K562 (cell line): ENCODE measurements at regions not wholly inside any gene's neighbourhood (a gene's known extent, or its start where the extent isn't known, plus 50 kb on each side); places are given as distances from the start of the nearest gene placed in this dataset.

Source experiments
- ATAC-seq: fragments of 200-7000 bp; cut with Tn5 transposase; 3 replicates; pipeline ENCODE4 v1.9.1; 2020; ENCODE audit warnings: moderate library complexity
- BruUV-seq: library from RNA; stranded (reverse); fragments of 400-500 nt; replicated peaks from 2 replicates; lab custom pipeline; 2021; lab: Mats Ljungman, UMichigan
- CTCF ChIA-PET: fragments of 300-600 bp; formaldehyde crosslinking; extraction: SDS; loops from one replicate; lab custom pipeline; 2021; ENCODE audit warnings: low intra/inter-chr PET ratio; lab: Yijun Ruan, JAX
- POLR2A ChIA-PET: fragments of 300-600, 350-650 bp; sonication (Branson Sonifier 250); formaldehyde crosslinking; extraction: SDS; loops from one replicate; lab custom pipeline; 2021; ENCODE audit warnings: antibody characterized with exemption, inconsistent platforms; lab: Yijun Ruan, JAX
- DNase-seq, 4 experiments: peaks; one replicate each; pipeline versions ENCODE4 v3.0.0 to v3.0.0-alpha.2; 2011 to 2018; ENCODE audit warnings: low spot score in 3 of 4, mixed read lengths in 3 of 4; ENCODE audit errors: extremely low read depth in 1 of 4
- FAIRE-seq: peaks from 2 replicates; lab custom pipeline; 2011; peaks lifted over from hg19 to GRCh38; lab: Jason Lieb, UNC
- H2AFZ ChIP-seq: 2 replicates; pipeline ENCODE4 v1.6.0; 2011; ENCODE audit warnings: low read depth, low read length, control low read depth, inconsistent platforms
- H3K27ac ChIP-seq: fragments of 200-600 bp; 3 replicates; pipeline ENCODE4 v1.8.0; 2011; ENCODE audit warnings: low read depth, mild to moderate bottlenecking, control low read depth, inconsistent platforms, low read length, moderate library complexity, mixed read lengths; ENCODE audit errors: extremely low read depth
- H3K27me3 ChIP-seq, 2 experiments: fragments of 300-600 bp in 1 of 2; 2 replicates in 1 of 2; 3 replicates in 1 of 2; pipeline versions ENCODE4 v1.6.0 to v1.8.0; 2011; ENCODE audit warnings: inconsistent platforms in 2 of 2, low read length in 2 of 2, mild to moderate bottlenecking in 1 of 2, mixed read lengths in 1 of 2, moderate library complexity in 1 of 2; ENCODE audit not compliant: control insufficient read depth in 2 of 2, insufficient read depth in 2 of 2
- H3K36me3 ChIP-seq: fragments of 300-600 bp; 3 replicates; pipeline ENCODE4 v1.8.0; 2011; ENCODE audit warnings: mild to moderate bottlenecking, low read length, inconsistent platforms; ENCODE audit not compliant: control insufficient read depth, insufficient read depth
- H3K4me1 ChIP-seq, 2 experiments: fragments of 200-600 bp in 1 of 2; replicated peaks in 1 of 2; 2 replicates in 1 of 2; 3 replicates in 1 of 2; pipeline versions ENCODE4 v1.5.1 to v1.8.0; 2011; ENCODE audit warnings: inconsistent platforms in 2 of 2, low read length in 2 of 2, mild to moderate bottlenecking in 1 of 2, mixed read lengths in 1 of 2, moderate library complexity in 1 of 2; ENCODE audit not compliant: control insufficient read depth in 2 of 2, insufficient read depth in 2 of 2
- H3K4me2 ChIP-seq: 2 replicates; pipeline ENCODE4 v1.6.1; 2011; ENCODE audit warnings: low read length, control low read depth, inconsistent platforms, mixed read lengths; ENCODE audit not compliant: insufficient read depth
- H3K4me3 ChIP-seq: fragments of 200-600 bp; sonication (generic), shearing (Covaris generic); 2 replicates; pipeline ENCODE4 v1.5.1; 2016; ENCODE audit warnings: control low read depth, inconsistent platforms
- H3K79me2 ChIP-seq: fragments of 200-600 bp; 3 replicates; pipeline ENCODE4 v1.8.0; 2011; ENCODE audit warnings: low read length, inconsistent platforms; ENCODE audit not compliant: control insufficient read depth, insufficient read depth
- H3K9ac ChIP-seq, 2 experiments: 2 replicates each; pipeline versions ENCODE4 v1.6.0 to v1.6.1; 2011; ENCODE audit warnings: low read depth in 2 of 2, low read length in 2 of 2, control low read depth in 1 of 2, inconsistent platforms in 1 of 2, mild to moderate bottlenecking in 1 of 2, mixed read lengths in 1 of 2; ENCODE audit not compliant: insufficient read depth in 1 of 2
- H3K9me1 ChIP-seq: one replicate; pipeline ENCODE4 v1.6.0; 2011; ENCODE audit warnings: inconsistent platforms, mild to moderate bottlenecking, low read length, moderate library complexity; ENCODE audit not compliant: control insufficient read depth, insufficient read depth
- H3K9me3 ChIP-seq: replicated peaks from 2 replicates; pipeline ENCODE4 v1.5.1; 2011; ENCODE audit warnings: low read depth, low read length, inconsistent platforms; ENCODE audit not compliant: control insufficient read depth, insufficient read depth
- H4K20me1 ChIP-seq: replicated peaks from 2 replicates; pipeline ENCODE4 v1.6.1; 2011; ENCODE audit warnings: low read length, inconsistent platforms, mixed read lengths; ENCODE audit not compliant: control insufficient read depth, insufficient read depth
- AFF1 ChIP-seq, 2 experiments: fragments of 450-650 bp; IDR thresholded peaks; 2 replicates each; pipeline ENCODE4 v1.6.1; 2018; ENCODE audit warnings: mild to moderate bottlenecking in 2 of 2, low read depth in 1 of 2; ENCODE audit not compliant: partially characterized antibody in 2 of 2
- TRIM24 ChIP-seq, 2 experiments: fragments of 450-650 bp; IDR thresholded peaks; 2 replicates each; pipeline ENCODE4 v1.6.1; 2016
- ZFP91 ChIP-seq: sonication (generic); formaldehyde crosslinking; IDR thresholded peaks from 2 replicates; pipeline ENCODE4 v1.8.0; 2022; ENCODE audit warnings: mild to moderate bottlenecking, missing genetic modification reagents
- WGBS: fragments of 100-300 bp; shearing (Covaris generic); methylation state at CpG from one replicate; pipeline ENCODE4 v1.1.6; 2016; ENCODE audit warnings: low coverage, mixed read lengths; ENCODE audit not compliant: insufficient coverage; ENCODE audit errors: missing lambda C conversion rate; 5-methylcytosine and 5-hydroxymethylcytosine counted together
- in situ Hi-C: fragments of 300-500 bp; cut with MboI; formaldehyde crosslinking; loops from 4 replicates; pipeline ENCODE4 v1.15.0; 2018; ENCODE audit warnings: inconsistent platforms, mixed read lengths
- intact Hi-C: fragments of 100-400 bp; cut with micrococcal nuclease; formaldehyde crosslinking; loops from 2 replicates; pipeline ENCODE4 v1.14.2; 2022

GRCh38 chr4:167885071-167885470 lies 207.3 kb upstream of the ANXA10 start (continued):
- TF ChIP-seq ZFP91 (CRISPR knock-in tag): no peak
- TF ChIP-seq, all 486 proteins: peak for 0

- FAIRE-seq: no peak
- POLR2A ChIA-PET: no interaction called here
Measured at GRCh38 chr4:167885872-167886271, 206.5 kb upstream of the ANXA10 start.

More at GRCh38 chr4:167885872-167886271, 206.5 kb upstream of the ANXA10 start:
- no peak overlapping the region for H3K27ac ChIP-seq
- CTCF ChIA-PET: no interaction called here
- TF ChIP-seq TRIM24 (IDR thresholded peaks at IDR 0.05) (no peak), AFF1 (IDR thresholded peaks at IDR 0.05; ENCODE audit: low read depth in 1 of 2, partially characterized antibody in 2 of 2) (no peak)
- no peak for ATAC-seq
- no TSS peak for BruUV-seq
- in situ Hi-C loops (no loop called here), intact Hi-C loops (no loop called here)
- H3K79me2 ChIP-seq: no peaks in the 10 kb centered on the region
- no peak overlapping the region for H3K4me2 ChIP-seq
- no peaks in the 10 kb centered on the region for H3K9me3 ChIP-seq
- no peak overlapping the region for H2AFZ ChIP-seq
- no peaks in the 10 kb centered on the region for H3K9me1 ChIP-seq
- H3K36me3 ChIP-seq: no peaks in the 10 kb centered on the region
- no peak overlapping the region for H3K4me3 ChIP-seq
- H4K20me1 ChIP-seq: no peaks in the 10 kb centered on the region
- H3K27me3 ChIP-seq: no peaks in the 10 kb centered on the region
- no peak overlapping the region for H3K9ac ChIP-seq
- no peak for DNase-seq
- H3K4me1 ChIP-seq: no peaks in the 10 kb centered on the region
- 0% methylated on average over 1 of the region's 1 CpG for WGBS
